Caco-2 (cell line): ENCODE measurements at regions not wholly inside any gene's neighbourhood (a gene's known extent, or its start where the extent isn't known, plus 50 kb on each side); places are given as distances from the start of the nearest gene placed in this dataset.

Experiments
- BruUV-seq: library from RNA; stranded (reverse); fragments of 400-500 nt; replicated peaks from 2 replicates; lab custom pipeline; 2021; lab: Mats Ljungman, UMichigan
- CTCF ChIA-PET: fragments of 300-600 bp; sonication (Branson Sonifier 250); formaldehyde crosslinking; loops from one replicate; lab custom pipeline; 2022; ENCODE audit warnings: antibody characterized with exemption; lab: Charles Lee
- POLR2A ChIA-PET: fragments of 300-600 bp; sonication (Branson Sonifier 250); formaldehyde crosslinking; loops from one replicate; lab custom pipeline; 2022; ENCODE audit warnings: antibody characterized with exemption; lab: Charles Lee
- DNase-seq, 2 experiments: peaks; one replicate each; pipeline versions ENCODE4 v3.0.0 to v3.0.0-alpha.2; 2020 to 2022
- H3K27me3 ChIP-seq: replicated peaks from 2 replicates; pipeline ENCODE4 v1.6.0; 2011; ENCODE audit warnings: low read length; ENCODE audit not compliant: control insufficient read depth, insufficient read depth
- H3K36me3 ChIP-seq: 2 replicates; pipeline ENCODE4 v1.5.1; 2011; ENCODE audit warnings: low read length; ENCODE audit not compliant: control insufficient read depth, insufficient read depth
- H3K4me1 ChIP-seq: fragments of 250-450 bp; sonication (Bioruptor Pico); 2 replicates; pipeline ENCODE4 v1.5.1; 2020; ENCODE audit warnings: mild to moderate bottlenecking
- H3K4me3 ChIP-seq: 2 replicates; pipeline ENCODE4 v1.5.1; 2011; ENCODE audit warnings: low read depth, mild to moderate bottlenecking, control low read depth, low read length
- H3K9me3 ChIP-seq: fragments of 250-450 bp; sonication (Bioruptor Pico); 2 replicates; pipeline ENCODE4 v1.5.1; 2020; ENCODE audit warnings: mild to moderate bottlenecking, moderate library complexity
- H3K27ac Mint-ChIP-seq: one replicate; pipeline ENCODE4 v1.8.0; 2022; ENCODE audit warnings: mixed read lengths; ENCODE audit not compliant: unreplicated experiment
- H3K27me3 Mint-ChIP-seq: one replicate; pipeline ENCODE4 v1.8.0; 2022; ENCODE audit warnings: mixed read lengths; ENCODE audit not compliant: insufficient read depth, unreplicated experiment
- H3K36me3 Mint-ChIP-seq: one replicate; pipeline ENCODE4 v1.8.0; 2022; ENCODE audit warnings: mild to moderate bottlenecking, mixed read lengths; ENCODE audit not compliant: insufficient read depth, unreplicated experiment
- H3K4me1 Mint-ChIP-seq: one replicate; pipeline ENCODE4 v1.8.0; 2022; ENCODE audit warnings: low read depth, mixed read lengths; ENCODE audit not compliant: unreplicated experiment
- H3K4me3 Mint-ChIP-seq: one replicate; pipeline ENCODE4 v1.8.0; 2022; ENCODE audit warnings: mild to moderate bottlenecking, moderate library complexity, mixed read lengths; ENCODE audit not compliant: unreplicated experiment
- H3K9me3 Mint-ChIP-seq: one replicate; pipeline ENCODE4 v1.8.0; 2022; ENCODE audit warnings: mixed read lengths; ENCODE audit not compliant: unreplicated experiment
- CTCF ChIP-seq, 2 experiments: fragments of 200-600 bp in 1 of 2; IDR thresholded peaks; 1 replicate in 1 of 2; 2 replicates in 1 of 2; pipeline versions ENCODE4 v1.5.1 to v1.8.0; 2011 to 2022; ENCODE audit warnings: antibody characterized with exemption in 1 of 2, control low read depth in 1 of 2, inconsistent platforms in 1 of 2, low read depth in 1 of 2, low read length in 1 of 2, mild to moderate bottlenecking in 1 of 2, moderate library complexity in 1 of 2; ENCODE audit not compliant: insufficient read depth in 1 of 2, severe bottlenecking in 1 of 2, unreplicated experiment in 1 of 2
- intact Hi-C: fragments of 100-400 bp; cut with micrococcal nuclease; formaldehyde crosslinking; loops from one replicate; pipeline ENCODE4 v1.10.0; 2022; ENCODE audit not compliant: unreplicated experiment

GRCh38 chr9:23321049-23321448, 505.0 kb downstream of the ELAVL2 start:
- Histone ChIP-seq H3K36me3 (no peaks in the 10 kb centered on the region), H3K4me1 (no peaks in the 10 kb centered on the region), H3K9me3 (no peaks in the 10 kb centered on the region), H3K27me3 (no peaks in the 10 kb centered on the region), H3K4me3 (no peak overlapping the region)
- Mint-ChIP-seq H3K4me3 (no peak overlapping the region), H3K27me3 (no peaks in the 10 kb centered on the region), H3K27ac (no peak overlapping the region), H3K4me1 (no peaks in the 10 kb centered on the region), H3K36me3 (no peaks in the 10 kb centered on the region), H3K9me3 (no peaks in the 10 kb centered on the region)
- no peak for TF ChIP-seq CTCF (IDR thresholded peaks at IDR 0.05; ENCODE audit: insufficient read depth in 1 of 2, low read depth in 1 of 2, low read length in 1 of 2, severe bottlenecking in 1 of 2, unreplicated experiment in 1 of 2)
- intact Hi-C loops: no loop called here
- no TSS peak for BruUV-seq
- POLR2A ChIA-PET: no interaction called here
- CTCF ChIA-PET: no interaction called here
- DNase-seq: no peak

- Mint-ChIP-seq H3K4me3 (no peak overlapping the region), H3K4me1 (no peaks in the 10 kb centered on the region), H3K27me3 (no peaks in the 10 kb centered on the region), H3K36me3 (no peaks in the 10 kb centered on the region), H3K27ac (no peak overlapping the region), H3K9me3 (peaks cover 3% of the 10 kb centered on the region)
- BruUV-seq: no TSS peak
- CTCF ChIA-PET: no interaction called here
- H3K9me3 ChIP-seq: no peaks in the 10 kb centered on the region
- no peak for DNase-seq
- intact Hi-C loops: no loop called here
- H3K36me3 ChIP-seq: no peaks in the 10 kb centered on the region
- POLR2A ChIA-PET: no interaction called here
- no peaks in the 10 kb centered on the region for H3K4me1 ChIP-seq
- H3K4me3 ChIP-seq: no peak overlapping the region
- no peaks in the 10 kb centered on the region for H3K27me3 ChIP-seq
- no peak for TF ChIP-seq CTCF (IDR thresholded peaks at IDR 0.05; ENCODE audit: insufficient read depth in 1 of 2, low read depth in 1 of 2, low read length in 1 of 2, severe bottlenecking in 1 of 2, unreplicated experiment in 1 of 2)
These were observed 503.6 kb downstream of the ELAVL2 start for GRCh38 chr9:23322392-23322791.

- no peaks in the 10 kb centered on the region for H3K36me3 Mint-ChIP-seq
- peaks cover 9% of the 10 kb centered on the region for H3K9me3 Mint-ChIP-seq
- CTCF ChIA-PET: no interaction called here
- DNase-seq: no peak
- TF ChIP-seq CTCF (IDR thresholded peaks at IDR 0.05; ENCODE audit: insufficient read depth in 1 of 2, low read depth in 1 of 2, low read length in 1 of 2, severe bottlenecking in 1 of 2, unreplicated experiment in 1 of 2): no peak
- H3K27ac Mint-ChIP-seq: no peak overlapping the region
- no peaks in the 10 kb centered on the region for H3K27me3 Mint-ChIP-seq
- H3K36me3 ChIP-seq: no peaks in the 10 kb centered on the region
- H3K4me3 ChIP-seq: no peak overlapping the region
- intact Hi-C loops: no loop called here
- POLR2A ChIA-PET: no interaction called here
- no peaks in the 10 kb centered on the region for H3K4me1 Mint-ChIP-seq
- BruUV-seq: no TSS peak
- no peaks in the 10 kb centered on the region for H3K9me3 ChIP-seq
- H3K4me3 Mint-ChIP-seq: no peak overlapping the region
- H3K27me3 ChIP-seq: no peaks in the 10 kb centered on the region
- H3K4me1 ChIP-seq: no peaks in the 10 kb centered on the region
These were observed 501.5 kb downstream of the ELAVL2 start for GRCh38 chr9:23324511-23324910.
